SK-N-SH treated with all-trans-retinoic acid at 6 μM for 48 hours (cell line): ENCODE measurements at regions not wholly inside any gene's neighbourhood (a gene's known extent, or its start where the extent isn't known, plus 50 kb on each side); places are given as distances from the start of the nearest gene placed in this dataset.

ENCODE experiments used
- ARNTL ChIP-seq: fragments of 450-650 bp; formaldehyde crosslinking; IDR thresholded peaks from 2 replicates; pipeline ENCODE4 v1.5.0; 2020; ENCODE audit warnings: low read depth, mild to moderate bottlenecking, moderate library complexity, borderline replicate concordance
- ESRRG ChIP-seq: fragments of 250-450 bp; sonication (Bioruptor Pico); IDR thresholded peaks from 2 replicates; pipeline ENCODE4 v1.6.1; 2021; ENCODE audit warnings: mild to moderate bottlenecking
- GLIS3 ChIP-seq: fragments of 250-450 bp; sonication (Bioruptor Pico); IDR thresholded peaks from 2 replicates; pipeline ENCODE4 v1.5.0; 2020; ENCODE audit warnings: mild to moderate bottlenecking, moderate library complexity
- RARB ChIP-seq: fragments of 250-450 bp; sonication (Bioruptor Pico); IDR thresholded peaks from 2 replicates; pipeline ENCODE4 v1.8.0; 2021; ENCODE audit warnings: mild to moderate bottlenecking, moderate library complexity
- ZFP3 ChIP-seq: fragments of 250-450 bp; sonication (Bioruptor Pico); IDR thresholded peaks from 2 replicates; pipeline ENCODE4 v1.5.0; 2020; ENCODE audit warnings: mild to moderate bottlenecking, moderate library complexity
- ZNF70 ChIP-seq: fragments of 450-650 bp; formaldehyde crosslinking; IDR thresholded peaks from 2 replicates; pipeline ENCODE4 v1.5.0; 2020; ENCODE audit warnings: mild to moderate bottlenecking, moderate library complexity

DNA sequence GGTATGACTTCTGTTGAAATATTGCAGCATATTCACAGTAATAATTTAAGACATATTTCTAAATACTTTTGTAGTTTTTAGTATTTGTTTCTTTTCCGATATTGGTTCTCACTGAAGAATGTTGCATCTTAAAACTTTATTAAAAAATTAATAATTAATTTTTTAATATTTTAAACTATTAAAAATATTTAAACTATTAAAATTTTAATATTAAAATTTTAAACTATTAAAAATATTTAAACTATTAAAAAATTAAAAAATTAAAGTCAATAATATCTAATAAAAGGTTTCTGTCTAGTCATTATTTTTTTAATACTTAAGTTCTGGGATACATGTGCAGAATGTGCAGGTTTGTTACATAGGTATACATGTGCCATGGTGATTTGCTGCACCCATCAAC, 149.3 kb upstream of the CCNH start:
- no peak for TF ChIP-seq ZFP3 (CRISPR knock-in tag)
- no peak for TF ChIP-seq ZNF70 (CRISPR knock-in tag)
- TF ChIP-seq ARNTL (CRISPR knock-in tag) = no peak
- no peak for TF ChIP-seq ESRRG (CRISPR knock-in tag)
- no peak for TF ChIP-seq RARB (CRISPR knock-in tag)
- TF ChIP-seq GLIS3 = no peak
